ENCODE measurements at regions not wholly inside any gene's neighbourhood (a gene's known extent, or its start where the extent isn't known, plus 50 kb on each side); places are given as distances from the start of the nearest gene placed in this dataset.

- TF ChIP-seq CHD7 (IDR thresholded peaks at IDR 0.05; ENCODE audit: insufficient replicate concordance, low read length): no peak
- TF ChIP-seq NANOG (IDR thresholded peaks at IDR 0.05; ENCODE audit: insufficient read depth, low read depth, low read length, poor library complexity, severe bottlenecking): no peak
- no peak for TF ChIP-seq TEAD4 (IDR thresholded peaks at IDR 0.05; ENCODE audit: low read depth, low read length)
- TF ChIP-seq SAP30 (IDR thresholded peaks at IDR 0.05; ENCODE audit: insufficient read depth, insufficient replicate concordance, low read length): no peak
- TF ChIP-seq SRF (IDR thresholded peaks at IDR 0.05; ENCODE audit: low read depth, low read length): no peak
- no peak for TF ChIP-seq SIRT6 (IDR thresholded peaks at IDR 0.05; ENCODE audit: low read length)
These were observed 372.2 kb downstream of the DSEL start (continued) for GRCh38 chr18:67144329-67144728.

All from H1 (cell line).